ENCODE measurements at regions not wholly inside any gene's neighbourhood (a gene's known extent, or its start where the extent isn't known, plus 50 kb on each side); places are given as distances from the start of the nearest gene placed in this dataset.

DNA sequence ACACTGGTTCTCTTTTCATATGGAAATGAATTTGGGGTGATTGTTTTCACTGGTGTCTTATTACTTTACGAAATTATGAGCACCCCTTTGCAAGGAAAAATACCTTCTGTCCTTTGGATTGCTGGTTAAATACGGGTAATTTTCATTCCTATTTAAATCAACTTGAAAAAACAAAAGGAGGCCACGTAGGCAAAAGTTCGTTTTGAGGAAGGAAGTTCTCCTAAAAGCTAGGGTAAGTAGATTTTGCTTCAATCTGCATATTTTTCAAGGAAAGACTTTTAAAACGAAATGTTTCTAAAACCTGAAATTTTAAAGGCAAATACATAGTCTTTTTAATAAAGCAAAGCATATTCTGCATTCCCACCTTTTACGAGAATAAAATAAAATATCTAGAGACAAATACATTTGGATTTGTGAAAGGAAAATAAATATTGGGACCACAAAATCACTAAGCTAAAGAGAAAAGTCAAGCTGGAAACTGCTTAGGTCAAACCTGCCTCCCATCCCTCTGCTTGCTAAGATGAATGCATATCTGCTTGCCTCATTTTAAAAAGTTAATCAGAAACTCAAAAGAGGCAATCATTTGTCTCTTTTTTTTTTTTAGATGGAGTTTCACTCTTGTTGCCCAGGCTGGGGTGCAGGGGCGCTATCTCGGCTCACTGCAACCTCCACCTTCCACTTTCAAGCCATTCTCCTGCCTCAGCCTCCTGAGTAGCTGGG, 70.9 kb upstream of the ETS2 start:
- DNase-seq (ENCODE audit: low read depth in 3 of 3, low spot score in 2 of 3), result no peak

DNA sequence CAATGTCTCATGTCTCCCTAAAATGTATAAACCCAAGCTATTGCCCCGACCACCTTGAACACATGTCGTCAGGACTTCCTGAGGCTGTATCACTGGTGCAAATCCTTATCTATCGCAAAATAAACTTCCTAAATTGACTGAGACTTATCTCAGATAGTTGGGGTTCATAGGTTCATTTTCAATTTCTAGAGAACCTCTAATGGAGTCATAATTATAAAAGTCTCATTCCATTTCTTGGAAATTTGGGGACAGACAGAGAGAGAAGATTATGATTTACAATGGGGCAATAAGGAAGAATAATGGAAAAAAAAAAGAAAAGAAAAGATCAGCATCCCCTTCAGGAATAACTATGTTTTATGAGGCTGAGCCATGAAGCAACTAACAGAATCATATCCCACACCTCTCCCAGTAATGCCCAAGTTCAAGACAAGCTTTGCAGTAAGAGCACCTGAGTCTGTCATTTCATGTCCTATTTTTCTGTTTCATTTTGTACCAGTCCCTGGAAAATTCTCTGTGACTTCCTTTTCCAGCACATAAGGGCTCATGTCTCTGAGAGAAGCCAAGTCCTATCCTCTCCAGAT, 70.0 kb upstream of the ETS2 start:
- DNase-seq (ENCODE audit: low read depth in 3 of 3, low spot score in 2 of 3), result no peak

DNA sequence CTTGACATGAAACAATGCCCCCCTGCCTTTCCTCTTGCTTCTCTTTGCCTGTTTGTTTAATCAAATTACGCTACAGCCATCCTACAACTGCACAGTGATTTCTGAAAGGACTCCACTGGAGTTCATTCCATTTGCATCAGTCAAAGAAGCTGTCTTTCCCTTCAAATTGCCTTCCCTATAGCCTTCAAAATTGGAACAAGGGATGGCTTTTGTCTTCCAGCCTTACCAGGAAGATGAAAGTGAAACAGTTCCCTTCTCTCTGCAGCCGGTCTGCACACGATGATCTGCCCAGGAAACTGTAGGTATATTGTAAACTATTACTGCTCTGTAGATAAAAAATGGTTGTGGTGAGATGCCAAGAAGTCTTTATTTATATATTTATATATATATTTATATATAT, 65.6 kb upstream of the ETS2 start:
- no peak for DNase-seq (ENCODE audit: low read depth in 3 of 3, low spot score in 2 of 3)

DNA sequence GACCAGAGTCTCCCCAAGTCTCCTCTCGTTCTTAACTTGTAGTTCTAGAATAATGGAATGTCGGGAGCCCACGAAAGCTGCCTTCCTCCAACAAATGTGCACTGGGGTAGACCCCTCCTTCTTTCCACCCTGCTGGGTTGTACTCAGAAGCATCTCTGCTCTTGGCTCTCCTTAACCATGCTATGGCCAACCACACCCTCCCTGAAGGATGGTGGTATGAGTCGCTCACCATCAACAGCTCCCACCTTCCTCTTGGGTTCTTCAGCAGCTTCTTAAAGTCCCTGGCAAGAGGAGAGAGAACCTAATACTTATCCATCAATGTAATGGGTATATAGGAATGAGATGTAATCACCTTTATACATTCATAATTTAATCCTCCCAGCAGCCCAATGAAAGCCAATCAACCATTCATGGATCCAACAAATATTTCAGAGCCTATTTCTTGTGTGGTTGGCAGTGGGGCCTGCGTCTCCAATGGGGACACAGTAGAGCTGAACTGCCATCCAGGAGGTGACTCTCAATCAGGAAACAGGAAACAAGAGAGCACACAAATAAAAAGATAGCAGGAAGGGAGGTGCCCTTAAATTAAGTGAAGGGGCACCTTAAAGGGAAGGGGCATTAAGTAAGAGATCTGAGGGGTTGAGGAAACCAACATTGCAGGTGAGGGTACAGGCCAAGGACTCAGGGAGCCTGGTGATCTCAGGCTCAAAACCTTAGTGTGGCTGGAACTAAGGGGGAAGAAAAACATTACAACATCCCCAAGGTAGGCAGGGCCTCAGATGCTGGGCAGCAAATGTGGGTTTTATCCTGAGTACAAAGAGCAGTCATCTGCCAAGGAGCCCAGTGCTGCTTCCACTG, 64.4 kb upstream of the ETS2 start:
- no peak for DNase-seq (ENCODE audit: low read depth in 3 of 3, low spot score in 2 of 3)

DNA sequence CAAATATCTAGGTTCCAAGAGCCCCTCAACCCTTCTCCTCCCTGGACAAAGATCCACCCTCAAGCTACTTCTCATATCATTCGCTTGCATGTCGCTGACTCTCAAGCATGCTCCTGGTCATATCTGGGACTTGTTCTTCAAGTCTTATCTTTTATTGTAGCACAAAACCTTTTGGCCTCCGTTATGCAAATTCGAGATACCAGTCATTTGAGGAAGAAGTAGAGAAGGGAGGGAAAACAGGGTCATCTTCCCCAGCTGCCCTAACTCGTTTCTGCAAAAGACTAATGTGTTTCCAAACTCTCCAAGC, 63.8 kb upstream of the ETS2 start:
- DNase-seq (ENCODE audit: low read depth in 3 of 3, low spot score in 2 of 3), result no peak

DNA sequence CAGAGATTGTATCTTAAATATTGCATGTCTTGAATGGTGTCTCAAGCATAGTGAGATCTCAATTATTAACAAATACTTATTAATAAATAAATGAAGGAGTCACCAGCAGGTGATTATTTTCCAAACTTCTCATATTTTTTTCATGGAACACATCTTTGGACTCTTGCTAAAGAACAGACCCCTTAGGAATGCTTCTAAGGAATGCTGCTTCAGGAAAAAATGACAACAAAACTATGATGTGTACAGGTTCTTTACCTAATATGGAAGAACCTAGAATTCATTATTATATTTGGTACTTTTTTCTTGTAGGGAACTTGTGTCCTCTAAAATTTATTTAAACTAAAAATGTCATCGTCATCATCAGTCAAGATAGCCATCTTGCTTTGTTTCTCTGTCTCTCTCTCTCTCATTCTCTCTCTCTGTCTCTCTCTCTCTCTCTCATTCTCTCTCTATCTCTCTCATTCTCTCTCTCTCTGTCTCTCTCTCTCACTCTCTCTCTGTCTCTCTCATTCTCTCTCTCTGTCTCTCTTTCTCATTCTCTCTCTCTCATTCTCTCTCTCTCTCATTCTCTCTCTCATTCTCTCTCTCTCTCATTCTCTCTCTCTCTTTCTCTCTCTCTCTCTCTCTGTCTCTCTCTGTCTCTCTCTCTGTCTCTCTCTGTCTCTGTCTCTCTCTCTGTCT, 63.0 kb upstream of the ETS2 start:
- no peak for DNase-seq (ENCODE audit: low read depth in 3 of 3, low spot score in 2 of 3)

DNA sequence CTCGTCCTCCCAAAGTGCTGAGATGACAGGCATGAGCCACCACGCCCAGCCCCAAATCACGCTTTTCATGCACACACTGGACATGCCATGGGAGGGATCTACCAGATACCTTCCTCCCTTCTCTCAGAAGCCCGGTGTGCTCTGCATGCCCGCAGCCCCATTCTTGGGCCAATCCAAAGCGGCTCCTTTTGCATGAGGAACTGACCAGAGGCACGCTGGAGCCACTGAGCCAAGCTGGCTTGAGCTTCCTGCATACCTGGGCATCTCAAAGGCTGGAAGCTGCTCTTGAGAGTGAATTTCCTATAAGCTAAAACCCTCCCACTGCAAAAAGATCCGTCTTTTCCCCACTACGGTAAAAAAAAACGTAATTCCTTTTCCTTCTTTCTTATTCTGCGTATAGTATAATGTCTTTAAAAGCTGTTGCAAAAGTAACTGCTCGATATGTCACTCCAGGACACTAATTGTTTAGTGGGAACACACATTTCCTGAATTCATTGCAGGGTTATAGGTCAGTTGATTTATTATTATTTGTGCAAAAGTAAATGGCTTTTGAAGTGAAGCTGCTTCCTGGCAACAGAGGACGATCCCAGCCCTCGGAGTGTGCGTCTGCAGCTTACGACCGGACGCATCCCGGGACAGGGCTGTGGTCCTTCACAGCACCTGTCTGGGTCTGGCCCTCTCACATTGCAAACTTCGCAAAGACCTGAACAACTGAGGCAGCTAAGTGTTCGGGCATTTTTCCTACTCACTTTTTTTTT, 61.8 kb upstream of the ETS2 start:
- no peak for DNase-seq (ENCODE audit: low read depth in 3 of 3, low spot score in 2 of 3)

DNA sequence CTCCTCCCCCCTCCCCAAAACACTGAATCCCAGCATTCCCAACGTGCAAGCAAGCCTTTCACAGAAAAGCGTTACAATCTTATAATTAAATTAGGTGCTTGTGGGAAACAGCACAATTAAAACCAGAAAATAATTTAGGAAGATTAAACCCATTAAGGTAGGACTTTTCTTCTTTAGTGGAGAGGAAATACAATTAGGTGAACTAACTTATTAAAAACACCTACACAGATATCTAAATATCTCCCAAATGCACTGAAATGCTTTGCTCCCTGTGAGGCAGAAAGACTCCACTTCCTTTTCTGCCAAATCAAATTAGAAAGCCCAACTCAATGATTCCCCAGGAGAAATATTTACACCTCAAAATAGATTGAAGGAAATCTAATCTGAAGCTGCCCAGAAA, 60.9 kb upstream of the ETS2 start:
- no peak for DNase-seq (ENCODE audit: low read depth in 3 of 3, low spot score in 2 of 3)

DNA sequence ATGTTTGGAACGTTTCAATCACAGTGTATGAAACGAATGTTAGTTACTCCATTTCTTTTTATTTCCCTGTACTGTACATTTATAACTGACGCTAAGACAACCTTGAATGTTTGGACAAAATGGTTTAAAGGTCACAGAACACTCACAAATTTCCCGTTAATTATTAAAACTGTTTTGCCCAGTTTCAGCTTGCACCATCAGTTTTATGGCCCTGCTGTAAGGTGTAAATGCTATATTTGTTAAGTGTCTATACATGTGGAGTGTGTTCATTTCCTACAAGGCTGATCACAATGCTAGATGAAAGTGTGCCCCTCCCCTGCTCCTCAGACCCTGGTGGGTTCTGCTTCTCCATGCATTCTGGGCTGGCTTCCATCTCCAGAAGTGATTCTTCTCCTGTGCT, 57.9 kb upstream of the ETS2 start:
- DNase-seq (ENCODE audit: low read depth in 3 of 3, low spot score in 2 of 3), result no peak

DNA sequence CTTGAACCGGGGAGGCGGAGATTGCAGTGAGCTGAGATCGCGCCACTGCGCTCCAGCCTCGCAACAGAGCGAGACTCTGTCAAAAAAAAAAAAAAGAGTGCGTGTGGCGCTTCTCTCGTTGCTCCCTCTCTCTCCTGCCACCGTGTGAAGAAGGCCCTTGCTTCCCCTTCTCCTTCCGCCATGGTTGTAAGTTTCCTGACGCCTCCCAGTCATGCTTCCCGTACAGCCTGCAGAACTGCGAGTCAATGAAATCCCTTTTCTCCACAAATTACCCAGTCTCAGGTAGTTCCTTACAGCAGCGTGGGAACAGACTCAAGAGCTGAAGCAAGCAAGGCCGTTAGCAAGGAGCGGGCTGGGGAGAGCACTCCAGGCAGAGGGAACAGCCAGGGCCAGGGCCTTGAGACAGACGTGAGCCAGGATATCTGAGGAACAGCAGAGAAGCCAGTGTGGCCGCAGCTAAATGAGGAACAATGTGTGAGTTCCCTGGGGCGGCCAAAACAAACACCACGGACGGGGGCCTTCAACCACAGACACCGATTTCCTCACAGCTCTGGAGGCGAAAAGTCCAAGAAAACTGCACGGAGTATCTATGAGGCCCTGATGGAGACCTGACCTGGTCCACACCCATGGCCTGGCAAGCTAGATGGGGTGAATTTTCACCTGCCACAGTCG, 54.2 kb upstream of the ETS2 start:
- no peak for DNase-seq (ENCODE audit: low read depth in 3 of 3, low spot score in 2 of 3)

DNA sequence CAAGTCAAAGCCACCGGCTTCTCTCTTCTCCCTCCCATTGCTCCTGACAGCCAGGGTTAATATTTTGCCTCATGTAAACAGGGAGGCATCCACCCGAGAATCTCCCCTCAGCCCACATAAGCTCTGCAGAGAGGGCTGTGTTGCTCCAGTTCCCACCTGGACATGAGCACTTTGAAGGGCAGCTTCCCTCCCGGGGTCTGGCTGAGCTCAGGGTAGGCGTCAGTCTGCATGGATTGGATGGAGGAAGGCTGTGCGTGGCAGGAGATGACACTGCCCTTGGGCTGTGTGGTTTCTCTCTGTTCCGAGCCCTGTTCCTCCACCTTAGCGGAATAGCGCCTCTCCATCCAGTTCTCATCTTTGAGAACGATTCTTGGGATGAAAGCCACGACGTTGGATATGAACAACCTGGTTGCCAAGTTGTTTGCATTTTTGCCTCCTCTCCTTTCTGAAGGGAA, 53.7 kb upstream of the ETS2 start:
- DNase-seq (ENCODE audit: low read depth in 3 of 3, low spot score in 2 of 3), result no peak

DNA sequence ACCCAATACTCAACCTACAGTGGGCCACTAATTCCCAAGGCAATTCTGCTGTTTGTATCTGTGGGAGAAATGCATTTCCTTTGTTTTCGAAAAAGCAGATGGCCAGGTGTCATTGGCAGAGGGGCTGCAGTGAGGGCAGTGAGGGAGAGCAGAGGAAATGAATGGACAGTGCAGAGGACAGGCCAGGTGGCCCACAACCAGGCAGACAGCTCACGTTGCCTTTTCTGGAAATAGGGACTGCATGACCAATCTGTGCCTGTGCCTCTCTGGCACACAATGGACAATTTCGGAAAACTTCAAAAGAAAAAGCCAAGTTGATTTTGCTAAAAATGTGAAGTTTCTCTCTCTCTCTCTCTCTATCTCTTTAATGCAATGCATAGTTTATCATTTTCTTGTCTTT, 52.6 kb upstream of the ETS2 start:
- no peak for DNase-seq (ENCODE audit: low read depth in 3 of 3, low spot score in 2 of 3)

DNA sequence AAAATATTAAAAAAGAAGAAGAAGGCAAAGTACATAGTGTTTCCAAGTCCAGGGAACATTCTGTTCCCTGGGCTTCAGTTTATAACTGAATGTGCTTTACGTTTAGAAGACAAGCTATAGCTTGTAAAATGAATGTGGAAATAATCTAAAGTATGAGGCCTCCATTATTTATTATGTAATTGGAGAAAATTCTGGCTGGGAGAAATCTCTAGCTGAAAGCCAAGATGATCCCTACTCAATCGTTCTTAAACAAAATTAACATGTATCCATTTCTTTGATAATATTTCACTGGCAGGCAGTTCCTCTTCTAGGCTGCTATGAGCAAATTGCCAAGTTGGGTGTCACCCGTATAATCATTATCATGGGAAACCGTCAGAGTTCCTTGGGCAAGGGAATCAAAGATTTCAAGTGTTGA, 52.2 kb upstream of the ETS2 start:
- DNase-seq (ENCODE audit: low read depth in 3 of 3, low spot score in 2 of 3), result no peak

Measured in right renal cortex interstitium (tissue), 3 donors.